COLO829 (cell line): ENCODE measurements at regions not wholly inside any gene's neighbourhood (a gene's known extent, or its start where the extent isn't known, plus 50 kb on each side); places are given as distances from the start of the nearest gene placed in this dataset.
"Not testable (repeated sequence)": the region's sequence is repeated elsewhere in the genome, so short reads cannot be mapped to it uniquely, and the experiment has no call there.

Experiments used
- DNase-seq: peaks from one replicate; pipeline ENCODE4 v3.0.0; 2012; ENCODE audit warnings: low spot score

- DNase-seq, result no peak
Observed at GRCh38 chr6:97917369-97917768, 634.4 kb upstream of the MMS22L start.

DNA sequence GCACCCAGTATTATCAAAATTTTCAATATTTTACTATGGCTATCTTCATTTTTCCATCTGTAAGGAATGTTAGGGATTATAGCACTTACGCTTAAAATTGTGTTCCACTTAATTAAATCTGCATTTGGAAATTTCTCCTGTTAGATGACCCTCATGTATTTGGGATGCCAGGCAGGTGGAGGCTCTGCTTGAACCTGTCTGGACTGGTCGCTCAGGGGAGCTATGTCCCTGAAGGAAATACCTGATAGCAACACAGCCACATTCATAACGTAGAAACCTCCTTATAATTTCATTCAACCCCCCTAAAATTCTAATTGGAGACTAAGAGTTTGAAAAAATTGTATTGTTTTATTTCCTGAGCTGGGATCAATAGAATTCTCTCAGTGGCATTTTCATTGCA is 636.0 kb upstream of the MMS22L start:
- DNase-seq, result no peak

DNA sequence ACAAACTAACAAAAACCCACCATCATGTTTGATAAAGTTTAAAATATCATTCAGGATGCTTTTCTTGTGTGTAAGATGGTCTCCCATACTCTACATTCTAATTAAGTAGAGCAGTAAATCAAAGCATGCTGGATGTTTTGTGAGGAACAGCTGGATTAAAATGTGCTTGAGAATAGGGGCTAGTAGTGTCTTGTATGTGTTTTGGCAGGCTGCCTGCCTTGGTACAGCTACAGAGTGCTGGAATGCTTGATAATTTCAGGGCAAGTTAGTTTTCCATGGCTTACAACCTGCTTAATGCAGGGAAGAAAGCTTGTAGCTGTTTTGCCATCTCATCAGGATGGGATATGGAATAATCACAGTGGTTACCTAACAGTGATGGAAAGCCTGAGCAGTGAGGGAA is 636.6 kb upstream of the MMS22L start:
- DNase-seq, result no peak

DNA sequence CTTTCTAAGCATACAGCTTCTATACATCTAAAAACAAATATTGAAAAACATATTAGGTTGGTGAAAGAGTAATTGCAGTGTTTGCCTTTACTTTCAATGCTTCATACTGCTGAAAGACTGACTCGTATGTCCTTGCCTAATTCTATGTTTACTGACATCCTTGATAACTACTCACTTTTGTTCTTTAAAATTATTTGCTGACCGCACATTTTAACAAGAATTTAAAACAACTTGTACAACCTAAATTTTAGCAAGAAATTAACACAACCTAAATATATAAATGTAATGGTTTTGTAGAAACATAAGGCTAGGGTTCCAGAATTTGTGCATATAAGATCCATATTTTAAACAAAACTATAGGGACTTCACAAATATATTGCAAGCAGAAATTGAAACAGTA is 640.2 kb upstream of the MMS22L start:
- no peak for DNase-seq

DNA sequence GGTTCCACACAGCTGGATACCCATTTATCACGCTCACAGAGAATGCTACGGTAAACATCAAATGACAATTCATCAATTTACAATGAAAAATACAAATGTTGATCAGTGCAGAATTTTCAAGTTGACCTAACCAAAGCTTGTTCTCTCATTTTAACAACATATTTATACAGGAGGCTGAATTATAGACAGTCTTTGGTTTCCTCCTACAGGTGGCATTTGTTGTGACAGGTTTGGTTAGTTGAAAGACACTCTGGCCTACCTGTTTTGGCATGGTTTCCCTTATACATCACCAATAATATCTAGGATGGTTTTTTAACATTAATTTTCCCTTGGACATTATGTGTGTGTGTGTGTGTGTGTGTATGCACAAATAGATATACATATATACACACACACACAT is 642.5 kb upstream of the MMS22L start:
- DNase-seq, result no peak

DNA sequence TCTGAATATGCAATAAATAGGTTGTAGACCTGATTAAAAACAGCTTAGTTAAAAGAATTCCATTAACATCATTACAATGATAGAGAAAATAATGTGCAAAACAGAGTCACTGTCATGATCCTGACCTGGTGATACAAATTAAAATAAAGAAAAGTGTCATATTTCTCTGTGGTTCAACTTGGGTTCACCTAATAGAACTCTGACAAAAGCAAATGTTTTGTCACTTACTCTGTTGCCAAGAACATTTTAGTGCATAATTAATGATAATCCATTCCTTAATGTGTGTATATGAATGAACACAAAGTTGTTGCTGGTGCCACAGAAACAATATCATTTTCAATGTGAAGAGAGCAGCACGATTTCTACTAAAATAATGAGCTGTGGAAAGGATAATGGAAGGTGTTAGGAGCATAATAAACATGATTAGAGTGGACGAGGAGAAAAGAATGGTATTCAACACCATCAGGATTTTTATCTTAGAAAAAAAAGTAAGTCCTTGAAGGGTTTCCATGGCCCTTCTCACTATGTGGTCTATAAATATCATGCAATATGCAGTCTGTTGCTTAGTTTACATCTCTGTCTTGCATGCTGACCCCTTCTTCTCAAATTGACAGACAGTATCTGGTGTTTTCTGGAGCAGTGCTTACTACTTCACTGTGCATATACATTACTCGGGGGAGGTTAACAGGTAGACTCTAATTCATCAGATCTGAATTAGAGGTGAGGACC is 656.6 kb upstream of the MMS22L start:
- DNase-seq, result no peak

- DNase-seq, result peak; percentile 54
Observed at GRCh38 chr6:97947841-97948240, 664.8 kb upstream of the MMS22L start.

DNA sequence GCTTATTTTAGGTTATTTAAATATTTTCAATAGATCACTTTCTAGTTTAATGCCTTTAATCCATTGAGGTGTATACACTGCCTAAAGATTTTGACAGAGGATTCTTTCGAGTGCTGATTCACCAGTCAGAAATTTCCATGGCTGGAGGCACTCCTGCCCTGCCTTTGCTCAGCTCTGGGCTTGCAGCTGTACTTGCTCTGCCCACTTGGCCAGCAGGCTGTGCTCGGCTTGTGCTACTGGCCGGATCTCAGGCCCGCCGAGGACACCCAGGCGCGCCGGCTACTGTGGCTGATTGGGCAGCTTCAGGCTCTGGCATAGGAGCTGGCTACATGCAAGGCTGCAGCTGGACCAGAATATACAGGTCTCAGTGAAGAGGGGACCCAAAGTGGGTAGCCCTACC is 675.1 kb upstream of the MMS22L start:
- peak; percentile 22 for DNase-seq

- no peak for DNase-seq
Observed at GRCh38 chr6:97963193-97963592, 680.2 kb upstream of the MMS22L start.

DNA sequence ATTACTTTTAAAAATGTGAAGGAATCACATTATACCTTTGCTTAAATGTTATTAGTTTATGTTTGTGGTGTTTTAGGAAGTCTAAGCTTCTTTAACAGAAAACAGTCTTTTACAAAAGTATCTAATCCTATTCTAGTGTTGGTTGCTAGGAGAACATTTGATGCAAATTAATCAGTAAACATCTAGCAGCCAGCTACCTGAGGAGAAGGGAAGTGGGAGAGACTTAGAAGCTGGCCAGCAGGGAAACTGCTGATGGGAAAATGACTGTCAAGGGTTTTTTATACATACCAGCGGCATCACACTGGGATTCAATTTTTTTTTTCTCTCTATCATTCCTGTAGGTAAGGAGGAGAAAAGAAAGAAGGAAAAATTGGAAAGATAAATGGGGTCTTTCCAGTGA is 686.0 kb upstream of the MMS22L start:
- no peak for DNase-seq

DNA sequence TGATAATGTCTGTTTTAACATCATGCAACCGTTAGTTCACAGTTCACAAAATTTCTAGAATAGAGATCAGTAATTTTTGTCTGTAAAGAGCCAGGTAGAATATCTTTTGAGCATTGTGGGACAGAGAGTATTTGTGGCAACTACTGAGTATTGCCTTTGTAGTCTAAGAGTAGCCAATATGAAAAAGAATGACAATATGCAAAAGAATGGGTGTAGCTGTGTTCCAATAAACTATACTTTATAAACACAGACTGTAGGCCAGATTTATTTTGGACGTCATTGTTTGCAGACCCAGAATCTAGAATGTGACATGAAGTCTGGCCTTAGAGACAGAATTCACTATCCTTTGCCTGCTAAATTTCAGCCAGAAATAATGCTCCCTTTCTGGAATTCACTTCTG is 694.1 kb upstream of the MMS22L start:
- no peak for DNase-seq

GRCh38 chr6:97978855-97979271 is 695.8 kb upstream of the MMS22L start:
- peak; percentile 22 for DNase-seq

GRCh38 chr6:97979285-97979684 is 696.3 kb upstream of the MMS22L start:
- DNase-seq, result not testable (repeated sequence)

DNA sequence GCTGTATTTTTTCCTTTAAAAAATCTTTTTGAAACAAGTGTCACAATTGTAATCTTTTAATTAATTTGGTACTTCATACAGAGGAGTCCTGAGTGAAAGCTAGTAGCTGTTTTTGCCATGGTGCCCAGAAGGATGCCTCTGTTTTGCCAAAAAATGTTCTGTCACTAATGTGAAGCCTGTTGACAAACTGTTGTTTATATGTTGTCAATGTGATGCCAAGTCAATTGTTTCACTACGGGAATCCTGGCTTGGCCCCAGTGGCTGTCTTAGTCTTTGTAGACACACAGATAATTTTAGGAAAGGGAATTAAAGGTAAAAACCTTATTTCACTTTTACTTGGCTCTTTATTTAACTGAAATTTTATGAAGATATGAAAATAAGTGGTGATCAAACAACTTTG is 706.4 kb upstream of the MMS22L start:
- no peak for DNase-seq

DNA sequence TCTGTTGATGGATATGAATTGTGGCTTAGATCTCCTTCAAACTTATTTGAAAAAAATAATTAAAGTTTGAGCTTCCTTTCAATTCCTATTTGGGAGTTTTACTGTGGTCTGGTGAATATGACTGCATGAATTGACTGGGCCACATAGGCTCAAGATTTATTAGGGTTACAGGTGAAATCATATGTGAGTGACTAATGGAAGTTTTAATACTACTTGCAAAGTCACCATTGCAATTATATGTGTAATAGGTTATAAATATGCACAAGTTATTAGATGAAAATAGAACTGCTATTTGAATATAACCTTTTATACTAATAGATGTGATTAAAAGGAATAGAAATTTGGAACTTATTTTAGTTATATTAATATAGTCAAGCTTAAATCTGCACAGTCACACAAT is 712.1 kb upstream of the MMS22L start:
- no peak for DNase-seq

GRCh38 chr6:98002678-98003077 is 719.7 kb upstream of the MMS22L start:
- DNase-seq, result no peak

DNA sequence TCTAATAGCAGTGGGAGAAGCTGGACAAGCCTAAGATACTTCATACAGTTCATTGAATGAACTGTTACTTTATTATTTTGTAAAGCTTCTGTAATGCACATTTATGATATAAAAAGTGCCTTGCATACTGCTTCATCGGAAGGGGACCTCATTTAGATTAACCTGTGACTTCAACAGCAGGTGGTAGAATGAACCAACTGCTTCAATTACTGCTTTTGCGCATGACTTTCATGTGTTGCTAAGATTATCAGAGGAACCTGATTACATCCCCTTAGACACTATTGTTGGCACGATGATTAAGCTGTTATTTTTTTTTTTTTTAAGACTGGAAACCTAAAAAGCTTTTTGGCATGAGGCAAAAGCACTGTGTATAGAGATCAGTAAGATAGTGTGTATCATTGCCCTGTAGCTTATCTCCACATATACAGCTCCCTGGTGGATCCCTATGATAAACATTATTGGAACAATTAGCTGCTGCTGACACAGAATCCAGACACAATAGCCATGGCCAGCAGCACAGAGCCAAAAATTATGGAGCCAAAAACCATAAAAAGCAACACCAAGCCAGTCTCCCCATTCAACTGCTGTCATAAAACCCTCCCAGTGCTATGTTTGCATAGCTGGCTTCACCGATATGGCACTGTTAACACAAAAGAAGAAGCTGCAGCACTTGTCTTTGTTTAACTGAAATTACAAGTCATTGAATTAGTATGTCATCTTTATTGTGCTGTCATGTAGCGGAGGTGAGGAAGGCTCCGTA is 731.6 kb upstream of the MMS22L start:
- DNase-seq, result no peak

- DNase-seq, result no peak
Observed at GRCh38 chr6:98016565-98016964, 733.5 kb upstream of the MMS22L start.

- no peak for DNase-seq
Observed at GRCh38 chr6:98020222-98020621, 737.2 kb upstream of the MMS22L start.

- DNase-seq, result no peak
Observed at GRCh38 chr6:98024359-98024758, 741.3 kb upstream of the MMS22L start.

DNA sequence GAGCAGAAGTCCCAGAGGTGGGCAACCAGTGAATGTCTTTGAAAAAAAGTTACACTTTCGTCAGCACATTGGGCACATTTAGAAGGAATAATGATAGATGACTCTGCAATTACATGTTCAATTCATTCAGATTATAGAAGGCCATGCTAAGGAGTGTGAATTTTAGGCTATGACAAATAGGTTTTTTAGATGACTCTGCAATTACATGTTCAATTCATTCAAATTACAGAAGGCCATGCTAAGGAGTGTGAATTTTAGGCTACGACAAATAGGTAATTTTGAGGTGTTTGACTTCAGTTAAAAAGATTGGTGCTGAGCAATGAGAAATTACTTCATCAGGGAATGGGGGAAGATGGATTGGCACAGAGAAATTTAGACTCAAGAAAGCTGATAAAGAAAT is 744.9 kb upstream of the MMS22L start:
- no peak for DNase-seq

DNA sequence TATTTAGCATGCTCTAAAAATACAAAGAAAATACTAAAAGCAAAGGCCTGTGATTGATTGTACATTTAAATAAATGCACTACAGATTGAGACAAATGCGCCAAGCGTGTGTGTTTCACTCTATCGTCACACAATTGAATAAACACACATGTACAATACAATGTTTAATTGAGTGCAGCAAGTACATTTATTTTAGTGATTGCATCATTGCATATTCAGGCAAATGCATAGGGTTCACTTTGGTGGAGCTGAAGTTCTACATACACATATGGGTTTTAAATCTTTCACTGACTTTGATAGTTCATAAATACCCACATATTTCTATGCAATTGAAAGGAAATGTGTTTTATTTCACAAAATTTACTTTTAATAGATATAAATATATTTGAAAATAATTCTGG is 750.6 kb upstream of the MMS22L start:
- no peak for DNase-seq

DNA sequence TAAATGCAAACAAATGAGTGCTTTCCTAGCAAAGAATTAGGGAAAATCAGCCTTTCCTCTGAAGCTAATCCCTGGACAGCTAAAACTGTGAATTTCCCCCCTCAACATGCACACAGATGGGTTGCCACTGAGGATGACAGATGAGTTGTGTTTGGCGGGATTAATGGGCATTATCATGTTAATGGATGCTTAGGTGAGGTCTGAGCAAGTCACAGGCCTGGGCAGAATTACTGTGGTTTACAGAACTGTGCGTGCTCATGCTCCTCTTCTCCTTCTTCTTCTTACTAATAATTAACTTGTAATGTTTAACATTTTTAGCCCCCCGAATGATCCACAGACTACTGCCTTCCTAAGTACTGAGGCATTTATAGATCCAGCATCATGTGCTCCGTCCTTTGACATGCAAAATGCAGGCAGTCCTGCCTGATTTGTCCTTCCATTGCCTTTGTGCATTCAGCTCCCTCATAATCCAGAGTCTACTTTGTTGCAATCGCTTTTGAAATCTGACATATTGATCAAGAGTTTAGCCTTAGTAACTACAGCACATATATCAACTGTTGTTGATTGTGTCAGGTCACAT is 753.4 kb upstream of the MMS22L start:
- no peak for DNase-seq
